ENCODE measurements at regions not wholly inside any gene's neighbourhood (a gene's known extent, or its start where the extent isn't known, plus 50 kb on each side); places are given as distances from the start of the nearest gene placed in this dataset.

DNA sequence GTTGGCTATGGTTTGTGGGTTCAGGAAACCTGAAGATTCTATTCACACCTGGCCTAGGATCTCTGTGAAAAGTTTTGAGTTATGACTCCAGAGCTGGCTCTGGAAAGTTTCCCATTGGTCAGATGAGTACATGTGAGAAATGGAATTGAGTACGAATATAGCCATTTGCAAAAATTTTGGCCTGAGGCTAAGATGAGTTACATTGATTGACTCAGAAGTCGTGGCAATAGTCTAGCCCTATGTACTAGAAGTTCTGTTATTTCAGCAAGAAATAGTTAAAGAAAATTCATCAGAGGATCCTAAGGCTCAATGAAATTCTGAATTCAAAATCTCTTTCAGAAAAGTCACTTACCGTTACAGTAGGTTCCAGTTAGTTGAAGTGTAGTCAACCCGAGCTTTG is 109.9 kb downstream of the PTCSC3 start:
- no peak for TF ChIP-seq POLR2A (IDR thresholded peaks at IDR 0.05)
- WGBS: 91% methylated on average over 4 of the region's 4 CpGs
- intact Hi-C loops (cut with DNase I): no loop called here

DNA sequence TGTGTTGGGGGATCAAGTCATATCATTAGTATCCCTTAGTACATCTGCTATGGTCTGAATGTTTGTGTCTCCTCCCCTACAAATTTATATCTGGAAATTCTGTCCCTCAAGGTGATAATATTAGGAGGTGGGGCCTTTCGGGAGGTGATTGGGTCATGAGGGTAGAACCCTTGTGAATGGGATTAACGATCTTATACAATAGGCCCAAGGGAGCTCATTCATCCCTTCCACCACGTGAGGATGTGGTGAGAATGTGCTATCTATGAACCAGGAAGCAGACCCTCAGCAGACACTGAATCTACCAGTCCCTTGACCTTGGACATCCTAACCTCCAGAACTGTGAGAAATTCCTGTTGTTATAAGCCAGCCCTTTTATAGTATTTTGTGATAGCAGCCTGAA is 110.7 kb downstream of the PTCSC3 start:
- H3K27ac ChIP-seq: no peak overlapping the region
- H3K9me3 ChIP-seq: no peaks in the 10 kb centered on the region
- H3K27me3 ChIP-seq (replicated peaks; ENCODE audit: insufficient read depth): no peaks in the 10 kb centered on the region
- 77% methylated on average over 3 of the region's 3 CpGs for WGBS
- H3K4me3 ChIP-seq: no peak overlapping the region
- no peak for TF ChIP-seq POLR2A (IDR thresholded peaks at IDR 0.05)
- TF ChIP-seq POLR2AphosphoS5 (IDR thresholded peaks at IDR 0.05): no peak
- TF ChIP-seq, protein P1, sequence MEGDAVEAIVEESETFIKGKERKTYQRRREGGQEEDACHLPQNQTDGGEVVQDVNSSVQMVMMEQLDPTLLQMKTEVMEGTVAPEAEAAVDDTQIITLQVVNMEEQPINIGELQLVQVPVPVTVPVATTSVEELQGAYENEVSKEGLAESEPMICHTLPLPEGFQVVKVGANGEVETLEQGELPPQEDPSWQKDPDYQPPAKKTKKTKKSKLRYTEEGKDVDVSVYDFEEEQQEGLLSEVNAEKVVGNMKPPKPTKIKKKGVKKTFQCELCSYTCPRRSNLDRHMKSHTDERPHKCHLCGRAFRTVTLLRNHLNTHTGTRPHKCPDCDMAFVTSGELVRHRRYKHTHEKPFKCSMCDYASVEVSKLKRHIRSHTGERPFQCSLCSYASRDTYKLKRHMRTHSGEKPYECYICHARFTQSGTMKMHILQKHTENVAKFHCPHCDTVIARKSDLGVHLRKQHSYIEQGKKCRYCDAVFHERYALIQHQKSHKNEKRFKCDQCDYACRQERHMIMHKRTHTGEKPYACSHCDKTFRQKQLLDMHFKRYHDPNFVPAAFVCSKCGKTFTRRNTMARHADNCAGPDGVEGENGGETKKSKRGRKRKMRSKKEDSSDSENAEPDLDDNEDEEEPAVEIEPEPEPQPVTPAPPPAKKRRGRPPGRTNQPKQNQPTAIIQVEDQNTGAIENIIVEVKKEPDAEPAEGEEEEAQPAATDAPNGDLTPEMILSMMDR (IDR thresholded peaks at IDR 0.05): no peak
- DNase-seq (ENCODE audit: low spot score): no peak
- H3K36me3 ChIP-seq: no peaks in the 10 kb centered on the region
- H3K4me1 ChIP-seq (replicated peaks): no peaks in the 10 kb centered on the region
- intact Hi-C loops (cut with DNase I): no loop called here

More for the DNA sequence above, 109.9 kb downstream of the PTCSC3 start:
- Histone ChIP-seq H3K27ac (no peak overlapping the region), H3K4me3 (no peak overlapping the region), H3K36me3 (no peaks in the 10 kb centered on the region), H3K27me3 (replicated peaks; ENCODE audit: insufficient read depth) (no peaks in the 10 kb centered on the region), H3K9me3 (no peaks in the 10 kb centered on the region), H3K4me1 (replicated peaks) (no peaks in the 10 kb centered on the region)
- DNase-seq (ENCODE audit: low spot score): no peak

DNA sequence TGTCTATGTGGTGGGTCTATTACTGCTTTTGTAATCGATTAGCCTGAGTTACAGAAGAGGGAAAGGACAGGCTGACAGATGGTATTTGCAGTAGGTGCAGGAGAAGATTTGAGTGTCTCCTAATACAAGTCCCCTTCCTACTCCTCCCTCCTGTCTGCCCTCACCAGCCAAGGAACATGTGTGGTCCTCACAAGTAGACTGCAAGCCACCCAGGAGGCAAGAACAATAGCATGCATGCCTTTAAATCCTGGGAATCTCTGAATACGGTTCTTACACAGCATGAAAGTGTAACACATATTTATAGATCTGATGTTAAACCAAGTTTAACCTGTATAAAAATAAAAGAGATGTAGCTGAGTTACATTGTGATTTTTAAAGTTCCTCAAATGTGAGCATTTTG is 117.0 kb downstream of the PTCSC3 start:
- H3K36me3 ChIP-seq: no peaks in the 10 kb centered on the region
- intact Hi-C loops (cut with DNase I): no loop called here
- H3K4me1 ChIP-seq (replicated peaks): no peaks in the 10 kb centered on the region
- TF ChIP-seq, protein P1 (IDR thresholded peaks at IDR 0.05): no peak
- TF ChIP-seq POLR2AphosphoS5 (IDR thresholded peaks at IDR 0.05) (no peak), POLR2A (IDR thresholded peaks at IDR 0.05) (no peak)
- WGBS: 56% methylated on average over 2 of the region's 2 CpGs
- no peak overlapping the region for H3K27ac ChIP-seq
- H3K9me3 ChIP-seq: no peaks in the 10 kb centered on the region
- DNase-seq (ENCODE audit: low spot score): no peak
- H3K27me3 ChIP-seq (replicated peaks; ENCODE audit: insufficient read depth): no peaks in the 10 kb centered on the region
- no peak overlapping the region for H3K4me3 ChIP-seq

DNA sequence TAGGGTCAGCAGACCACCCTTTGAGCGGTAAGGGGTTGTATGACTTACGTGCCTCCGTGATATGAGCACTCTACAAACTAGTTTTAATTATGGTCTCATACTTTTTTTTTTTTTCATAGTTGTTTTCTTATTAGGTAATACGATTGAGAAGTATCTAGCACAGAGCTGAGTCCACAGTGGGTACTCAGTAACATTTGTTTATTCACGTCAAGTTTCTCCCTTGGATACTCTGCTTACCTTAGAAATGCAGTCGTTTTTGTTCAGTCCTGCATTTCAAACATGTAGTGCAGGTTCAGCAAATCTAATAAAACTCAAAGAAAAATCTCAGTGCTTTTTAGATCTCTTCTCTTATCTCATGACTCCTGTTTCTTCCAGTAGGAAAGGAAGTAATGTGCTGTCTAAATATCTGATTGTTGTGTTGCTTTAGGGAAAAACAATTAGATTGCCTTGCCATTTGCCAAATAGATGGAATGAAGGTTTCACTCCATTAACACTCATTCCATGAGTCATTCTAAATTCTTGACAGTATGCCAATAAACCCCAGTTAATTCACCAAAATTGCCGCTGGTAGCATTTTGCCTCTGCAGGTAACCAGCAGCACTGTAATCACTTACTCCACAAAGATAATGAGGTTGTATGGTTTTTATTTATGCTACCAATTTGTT is 118.9 kb downstream of the PTCSC3 start:
- Histone ChIP-seq H3K36me3 (no peaks in the 10 kb centered on the region), H3K9me3 (no peaks in the 10 kb centered on the region), H3K27me3 (replicated peaks; ENCODE audit: insufficient read depth) (no peaks in the 10 kb centered on the region), H3K4me3 (no peak overlapping the region), H3K4me1 (replicated peaks) (no peaks in the 10 kb centered on the region), H3K27ac (no peak overlapping the region)
- no peak for DNase-seq (ENCODE audit: low spot score)
- TF ChIP-seq POLR2AphosphoS5 (IDR thresholded peaks at IDR 0.05) (no peak), POLR2A (IDR thresholded peaks at IDR 0.05) (no peak)
- TF ChIP-seq, protein P1 (IDR thresholded peaks at IDR 0.05): no peak
- 47% methylated on average over 7 of the region's 7 CpGs for WGBS
- intact Hi-C loops (cut with DNase I): no loop called here

DNA sequence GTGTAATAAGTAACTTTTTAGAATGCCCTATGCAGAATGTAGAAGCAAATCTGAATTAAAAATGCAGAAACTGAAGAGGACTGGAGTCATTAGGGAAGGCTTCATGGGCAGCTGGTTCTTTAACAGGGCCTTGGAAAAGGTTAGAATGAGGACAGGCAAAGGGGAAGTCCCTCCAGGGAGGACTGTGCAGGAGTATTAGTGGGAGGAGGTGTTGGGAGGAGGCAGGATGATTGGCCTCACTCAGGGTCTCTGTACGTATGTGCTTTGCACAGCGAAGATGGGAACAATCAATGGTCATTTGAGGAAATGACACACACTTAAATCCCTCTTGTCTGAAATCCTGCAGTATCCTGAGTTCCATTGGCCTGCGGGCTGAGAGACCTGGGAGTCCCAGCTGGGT is 119.7 kb downstream of the PTCSC3 start:
- Histone ChIP-seq H3K4me1 (replicated peaks) (no peaks in the 10 kb centered on the region), H3K27me3 (replicated peaks; ENCODE audit: insufficient read depth) (no peaks in the 10 kb centered on the region), H3K36me3 (no peaks in the 10 kb centered on the region), H3K4me3 (no peak overlapping the region), H3K9me3 (no peaks in the 10 kb centered on the region), H3K27ac (no peak overlapping the region)
- intact Hi-C loops (cut with DNase I): no loop called here
- TF ChIP-seq POLR2A (IDR thresholded peaks at IDR 0.05) (no peak), POLR2AphosphoS5 (IDR thresholded peaks at IDR 0.05) (no peak)
- TF ChIP-seq, protein P1 (IDR thresholded peaks at IDR 0.05): no peak
- 83% methylated on average over 3 of the region's 3 CpGs for WGBS
- no peak for DNase-seq (ENCODE audit: low spot score)

Data from prostate gland (tissue), 2 donors.